ENCODE measurements at regions not wholly inside any gene's neighbourhood (a gene's known extent, or its start where the extent isn't known, plus 50 kb on each side); places are given as distances from the start of the nearest gene placed in this dataset.

- no peak overlapping the region for H2AFZ ChIP-seq
- no peaks in the 10 kb centered on the region for H3K27me3 ChIP-seq
- H3K36me3 ChIP-seq (replicated peaks; ENCODE audit: insufficient read depth, low read depth): no peaks in the 10 kb centered on the region
- H3K79me2 ChIP-seq: no peaks in the 10 kb centered on the region
- H3K9me3 ChIP-seq (ENCODE audit: low read depth): no peaks in the 10 kb centered on the region
- TF ChIP-seq EZH2 (IDR thresholded peaks at IDR 0.05; ENCODE audit: borderline replicate concordance) (no peak), EZH2phosphoT487 (IDR thresholded peaks at IDR 0.05; ENCODE audit: low read depth, severe bottlenecking, unreplicated experiment) (no peak)
- H3K4me2 ChIP-seq: no peak overlapping the region
- H3K9me2 ChIP-seq (replicated peaks; ENCODE audit: insufficient read depth): no peaks in the 10 kb centered on the region
- no peaks in the 10 kb centered on the region for H4K20me1 ChIP-seq (ENCODE audit: insufficient read depth, poor library complexity, severe bottlenecking)
- 91% methylated on average over 16 of the region's 16 CpGs for WGBS (ENCODE audit: low lambda C conversion rate, missing lambda C conversion rate)
- H3K27ac ChIP-seq: peak overlapping the region; percentile 83
- H3K4me1 ChIP-seq (ENCODE audit: insufficient read depth): peaks cover 34% of the 10 kb centered on the region
- no peak overlapping the region for H3K4me3 ChIP-seq
- no peak for DNase-seq (ENCODE audit: low spot score)
Observed at GRCh38 chr21:43339668-43340067, 87.3 kb downstream of the SIK1 start.

- Histone ChIP-seq H3K79me2 (no peaks in the 10 kb centered on the region), H4K20me1 (ENCODE audit: insufficient read depth, poor library complexity, severe bottlenecking) (no peaks in the 10 kb centered on the region), H3K27me3 (no peaks in the 10 kb centered on the region), H3K4me2 (no peak overlapping the region), H3K27ac (no peak overlapping the region), H3K36me3 (replicated peaks; ENCODE audit: insufficient read depth, low read depth) (no peaks in the 10 kb centered on the region), H3K4me1 (ENCODE audit: insufficient read depth) (peaks cover 33% of the 10 kb centered on the region), H2AFZ (no peak overlapping the region), H3K9me3 (ENCODE audit: low read depth) (no peaks in the 10 kb centered on the region), H3K9me2 (replicated peaks; ENCODE audit: insufficient read depth) (no peaks in the 10 kb centered on the region), H3K4me3 (no peak overlapping the region)
- no peak for TF ChIP-seq EZH2phosphoT487 (IDR thresholded peaks at IDR 0.05; ENCODE audit: low read depth, severe bottlenecking, unreplicated experiment)
- no peak for TF ChIP-seq CTCF (IDR thresholded peaks at IDR 0.05; ENCODE audit: poor library complexity)
- no peak for TF ChIP-seq EZH2 (IDR thresholded peaks at IDR 0.05; ENCODE audit: borderline replicate concordance)
- 87% methylated on average over 5 of the region's 5 CpGs for WGBS (ENCODE audit: low lambda C conversion rate, missing lambda C conversion rate)
- DNase-seq (ENCODE audit: low spot score): no peak
Observed at GRCh38 chr21:43338951-43339350, 88.0 kb downstream of the SIK1 start.

GRCh38 chr21:43337901-43338655 lies 88.9 kb downstream of the SIK1 start:
- Histone ChIP-seq H3K27ac (no peak overlapping the region), H3K4me2 (no peak overlapping the region), H3K4me3 (no peak overlapping the region), H3K9me3 (ENCODE audit: low read depth) (no peaks in the 10 kb centered on the region), H4K20me1 (ENCODE audit: insufficient read depth, poor library complexity, severe bottlenecking) (no peaks in the 10 kb centered on the region), H3K4me1 (ENCODE audit: insufficient read depth) (peaks cover 34% of the 10 kb centered on the region), H3K9me2 (replicated peaks; ENCODE audit: insufficient read depth) (no peaks in the 10 kb centered on the region), H2AFZ (no peak overlapping the region), H3K27me3 (no peaks in the 10 kb centered on the region), H3K36me3 (replicated peaks; ENCODE audit: insufficient read depth, low read depth) (no peaks in the 10 kb centered on the region), H3K79me2 (no peaks in the 10 kb centered on the region)
- WGBS (ENCODE audit: low lambda C conversion rate, missing lambda C conversion rate): 93% methylated on average over 12 of the region's 18 CpGs
- TF ChIP-seq EZH2 (IDR thresholded peaks at IDR 0.05; ENCODE audit: borderline replicate concordance) (no peak), CTCF (IDR thresholded peaks at IDR 0.05; ENCODE audit: poor library complexity) (no peak), EZH2phosphoT487 (IDR thresholded peaks at IDR 0.05; ENCODE audit: low read depth, severe bottlenecking, unreplicated experiment) (no peak)
- no peak for DNase-seq (ENCODE audit: low spot score)

- H2AFZ ChIP-seq: no peak overlapping the region
- no peak for DNase-seq (ENCODE audit: low spot score)
- H3K9me3 ChIP-seq (ENCODE audit: low read depth): no peaks in the 10 kb centered on the region
- 96% methylated on average over 9 of the region's 10 CpGs for WGBS (ENCODE audit: low lambda C conversion rate, missing lambda C conversion rate)
- no peak overlapping the region for H3K4me2 ChIP-seq
- H4K20me1 ChIP-seq (ENCODE audit: insufficient read depth, poor library complexity, severe bottlenecking): no peaks in the 10 kb centered on the region
- H3K4me1 ChIP-seq (ENCODE audit: insufficient read depth): peaks cover 31% of the 10 kb centered on the region
- H3K27ac ChIP-seq: peak overlapping the region; percentile 96
- no peaks in the 10 kb centered on the region for H3K79me2 ChIP-seq
- H3K36me3 ChIP-seq (replicated peaks; ENCODE audit: insufficient read depth, low read depth): no peaks in the 10 kb centered on the region
- H3K27me3 ChIP-seq: no peaks in the 10 kb centered on the region
- TF ChIP-seq EZH2phosphoT487 (IDR thresholded peaks at IDR 0.05; ENCODE audit: low read depth, severe bottlenecking, unreplicated experiment) (no peak), EZH2 (IDR thresholded peaks at IDR 0.05; ENCODE audit: borderline replicate concordance) (no peak), CTCF (IDR thresholded peaks at IDR 0.05; ENCODE audit: poor library complexity) (no peak)
- H3K9me2 ChIP-seq (replicated peaks; ENCODE audit: insufficient read depth): no peaks in the 10 kb centered on the region
- H3K4me3 ChIP-seq: no peak overlapping the region
Observed at GRCh38 chr21:43335119-43335518, 91.8 kb downstream of the SIK1 start.
